ENCODE measurements at regions not wholly inside any gene's neighbourhood (a gene's known extent, or its start where the extent isn't known, plus 50 kb on each side); places are given as distances from the start of the nearest gene placed in this dataset.

DNA sequence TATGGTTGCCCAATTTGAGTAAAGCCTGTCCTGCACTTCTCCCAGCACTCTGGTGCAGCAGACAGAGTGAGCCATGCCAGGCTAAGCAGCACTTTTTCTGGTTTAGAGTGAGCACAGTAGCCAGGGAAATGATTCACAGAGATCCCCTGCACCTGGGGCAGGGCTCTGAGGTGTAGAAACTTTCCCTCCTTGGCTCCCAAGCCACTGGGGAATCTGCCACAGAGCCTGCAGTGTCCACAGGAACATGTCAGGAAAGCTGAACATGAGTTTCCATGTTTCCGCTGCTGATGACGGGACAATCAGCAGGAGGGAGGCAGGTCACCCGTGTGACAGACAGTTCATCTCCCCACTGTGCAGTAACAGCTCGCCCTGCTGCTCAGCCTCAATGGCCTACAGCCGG is 429.9 kb upstream of the B3GAT1 start:
- no TSS peak for BruUV-seq (replicated peaks)
- ATAC-seq = no peak
- H3K4me3 ChIP-seq (ENCODE audit: low read depth in 2 of 2, low read length in 2 of 2) = no peak overlapping the region
- no peak for DNase-seq (ENCODE audit: low read depth, low spot score)
- intact Hi-C loops (cut with micrococcal nuclease; ENCODE audit: unreplicated experiment) (no loop called here), in situ Hi-C loops (cut with HindIII; ENCODE audit: low pct_unique_long_range_greater_than_20kb, low sequenced_read_pairs) (no loop called here)
- POLR2A ChIA-PET = no interaction called here
- H3K27ac ChIP-seq (ENCODE audit: low read length) = no peak overlapping the region
- H3K9me3 ChIP-seq (ENCODE audit: control insufficient read depth, insufficient read depth, low read depth, low read length) = no peaks in the 10 kb centered on the region
- TF ChIP-seq, protein P1, sequence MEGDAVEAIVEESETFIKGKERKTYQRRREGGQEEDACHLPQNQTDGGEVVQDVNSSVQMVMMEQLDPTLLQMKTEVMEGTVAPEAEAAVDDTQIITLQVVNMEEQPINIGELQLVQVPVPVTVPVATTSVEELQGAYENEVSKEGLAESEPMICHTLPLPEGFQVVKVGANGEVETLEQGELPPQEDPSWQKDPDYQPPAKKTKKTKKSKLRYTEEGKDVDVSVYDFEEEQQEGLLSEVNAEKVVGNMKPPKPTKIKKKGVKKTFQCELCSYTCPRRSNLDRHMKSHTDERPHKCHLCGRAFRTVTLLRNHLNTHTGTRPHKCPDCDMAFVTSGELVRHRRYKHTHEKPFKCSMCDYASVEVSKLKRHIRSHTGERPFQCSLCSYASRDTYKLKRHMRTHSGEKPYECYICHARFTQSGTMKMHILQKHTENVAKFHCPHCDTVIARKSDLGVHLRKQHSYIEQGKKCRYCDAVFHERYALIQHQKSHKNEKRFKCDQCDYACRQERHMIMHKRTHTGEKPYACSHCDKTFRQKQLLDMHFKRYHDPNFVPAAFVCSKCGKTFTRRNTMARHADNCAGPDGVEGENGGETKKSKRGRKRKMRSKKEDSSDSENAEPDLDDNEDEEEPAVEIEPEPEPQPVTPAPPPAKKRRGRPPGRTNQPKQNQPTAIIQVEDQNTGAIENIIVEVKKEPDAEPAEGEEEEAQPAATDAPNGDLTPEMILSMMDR (IDR thresholded peaks at IDR 0.05) = no peak
- TF ChIP-seq, protein P2, sequence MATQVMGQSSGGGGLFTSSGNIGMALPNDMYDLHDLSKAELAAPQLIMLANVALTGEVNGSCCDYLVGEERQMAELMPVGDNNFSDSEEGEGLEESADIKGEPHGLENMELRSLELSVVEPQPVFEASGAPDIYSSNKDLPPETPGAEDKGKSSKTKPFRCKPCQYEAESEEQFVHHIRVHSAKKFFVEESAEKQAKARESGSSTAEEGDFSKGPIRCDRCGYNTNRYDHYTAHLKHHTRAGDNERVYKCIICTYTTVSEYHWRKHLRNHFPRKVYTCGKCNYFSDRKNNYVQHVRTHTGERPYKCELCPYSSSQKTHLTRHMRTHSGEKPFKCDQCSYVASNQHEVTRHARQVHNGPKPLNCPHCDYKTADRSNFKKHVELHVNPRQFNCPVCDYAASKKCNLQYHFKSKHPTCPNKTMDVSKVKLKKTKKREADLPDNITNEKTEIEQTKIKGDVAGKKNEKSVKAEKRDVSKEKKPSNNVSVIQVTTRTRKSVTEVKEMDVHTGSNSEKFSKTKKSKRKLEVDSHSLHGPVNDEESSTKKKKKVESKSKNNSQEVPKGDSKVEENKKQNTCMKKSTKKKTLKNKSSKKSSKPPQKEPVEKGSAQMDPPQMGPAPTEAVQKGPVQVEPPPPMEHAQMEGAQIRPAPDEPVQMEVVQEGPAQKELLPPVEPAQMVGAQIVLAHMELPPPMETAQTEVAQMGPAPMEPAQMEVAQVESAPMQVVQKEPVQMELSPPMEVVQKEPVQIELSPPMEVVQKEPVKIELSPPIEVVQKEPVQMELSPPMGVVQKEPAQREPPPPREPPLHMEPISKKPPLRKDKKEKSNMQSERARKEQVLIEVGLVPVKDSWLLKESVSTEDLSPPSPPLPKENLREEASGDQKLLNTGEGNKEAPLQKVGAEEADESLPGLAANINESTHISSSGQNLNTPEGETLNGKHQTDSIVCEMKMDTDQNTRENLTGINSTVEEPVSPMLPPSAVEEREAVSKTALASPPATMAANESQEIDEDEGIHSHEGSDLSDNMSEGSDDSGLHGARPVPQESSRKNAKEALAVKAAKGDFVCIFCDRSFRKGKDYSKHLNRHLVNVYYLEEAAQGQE (IDR thresholded peaks at IDR 0.05; ENCODE audit: insufficient read depth in 1 of 2, low read depth in 2 of 2, low read length in 1 of 2) = no peak
- no peak for TF ChIP-seq TCF7L2 (IDR thresholded peaks at IDR 0.05; ENCODE audit: low read depth, low read length)
- no peak for TF ChIP-seq POLR2AphosphoS5 (IDR thresholded peaks at IDR 0.05; ENCODE audit: low read depth, low read length)
- TF ChIP-seq SIN3A (IDR thresholded peaks at IDR 0.05; ENCODE audit: borderline replicate concordance, insufficient read depth, low read depth, low read length) = no peak
- H3K27me3 ChIP-seq (ENCODE audit: control insufficient read depth, insufficient read depth, low read length) = peaks cover 12% of the 10 kb centered on the region
- H3K36me3 ChIP-seq (ENCODE audit: control insufficient read depth, insufficient read depth, low read length) = no peaks in the 10 kb centered on the region
- CTCF ChIA-PET = no interaction called here
- no peaks in the 10 kb centered on the region for H3K4me1 ChIP-seq (ENCODE audit: control insufficient read depth, insufficient read depth, low read length)

DNA sequence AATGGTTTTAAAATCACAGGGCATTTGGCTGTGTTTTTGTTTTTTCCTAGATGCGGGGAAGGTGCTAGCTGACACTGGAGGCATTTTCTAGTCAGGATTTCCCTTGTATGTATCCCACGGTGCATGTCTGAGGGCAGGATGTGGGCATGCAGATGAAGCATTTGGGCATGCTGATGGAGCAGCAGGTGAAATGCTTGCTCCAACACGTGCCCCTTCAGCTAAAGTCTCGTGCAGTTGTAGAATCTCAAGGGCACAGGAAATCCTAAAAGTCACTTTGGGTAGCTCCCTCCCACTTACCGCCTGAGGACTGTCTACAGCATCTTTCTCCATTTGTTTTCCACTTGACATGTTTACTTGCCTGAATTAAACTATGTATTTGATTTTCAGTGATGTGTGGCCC is 429.4 kb upstream of the B3GAT1 start:
- Histone ChIP-seq H3K4me3 (ENCODE audit: low read depth in 2 of 2, low read length in 2 of 2) (no peak overlapping the region), H3K9me3 (ENCODE audit: control insufficient read depth, insufficient read depth, low read depth, low read length) (no peaks in the 10 kb centered on the region), H3K36me3 (ENCODE audit: control insufficient read depth, insufficient read depth, low read length) (no peaks in the 10 kb centered on the region), H3K4me1 (ENCODE audit: control insufficient read depth, insufficient read depth, low read length) (no peaks in the 10 kb centered on the region), H3K27ac (ENCODE audit: low read length) (no peak overlapping the region), H3K27me3 (ENCODE audit: control insufficient read depth, insufficient read depth, low read length) (peaks cover 12% of the 10 kb centered on the region)
- ChIA-PET POLR2A (no interaction called here), CTCF (no interaction called here)
- ATAC-seq (no peak), DNase-seq (ENCODE audit: low read depth, low spot score) (no peak)
- BruUV-seq (replicated peaks) = no TSS peak
- TF ChIP-seq SIN3A (IDR thresholded peaks at IDR 0.05; ENCODE audit: borderline replicate concordance, insufficient read depth, low read depth, low read length) (no peak), TCF7L2 (IDR thresholded peaks at IDR 0.05; ENCODE audit: low read depth, low read length) (no peak)
- TF ChIP-seq, protein P2 (IDR thresholded peaks at IDR 0.05; ENCODE audit: insufficient read depth in 1 of 2, low read depth in 2 of 2, low read length in 1 of 2) = no peak
- intact Hi-C loops (cut with micrococcal nuclease; ENCODE audit: unreplicated experiment) = no loop called here
- in situ Hi-C loops (cut with HindIII; ENCODE audit: low pct_unique_long_range_greater_than_20kb, low sequenced_read_pairs) = no loop called here

Data from Panc1 (cell line).